BE2C (cell line): ENCODE measurements at regions not wholly inside any gene's neighbourhood (a gene's known extent, or its start where the extent isn't known, plus 50 kb on each side); places are given as distances from the start of the nearest gene placed in this dataset.
A peak's percentile ranks its signal among the peaks of the same experiment; 100 is the strongest.

Experiments
- DNase-seq: peaks from one replicate; pipeline ENCODE4 v3.0.0-alpha.2; 2020
- H3K27me3 ChIP-seq: fragments of 250-450 bp; sonication (Bioruptor Pico); 2 replicates; pipeline ENCODE4 v1.5.1; 2020; ENCODE audit warnings: mild to moderate bottlenecking
- H3K36me3 ChIP-seq: fragments of 250-450 bp; sonication (Bioruptor Pico); 2 replicates; pipeline ENCODE4 v1.5.1; 2020; ENCODE audit warnings: mild to moderate bottlenecking
- H3K4me1 ChIP-seq: fragments of 250-450 bp; sonication (Bioruptor Pico); 2 replicates; pipeline ENCODE4 v1.5.1; 2020
- H3K4me3 ChIP-seq: 2 replicates; pipeline ENCODE4 v1.5.1; 2011; ENCODE audit warnings: low read depth, low read length
- H3K9me3 ChIP-seq: fragments of 250-450 bp; sonication (Bioruptor Pico); 2 replicates; pipeline ENCODE4 v1.5.1; 2020
- TF ChIP-seq, protein P1 (sequence below): IDR thresholded peaks from 2 replicates; pipeline ENCODE4 v1.5.1; 2012; ENCODE audit warnings: mild to moderate bottlenecking, low read depth, low read length

DNA sequence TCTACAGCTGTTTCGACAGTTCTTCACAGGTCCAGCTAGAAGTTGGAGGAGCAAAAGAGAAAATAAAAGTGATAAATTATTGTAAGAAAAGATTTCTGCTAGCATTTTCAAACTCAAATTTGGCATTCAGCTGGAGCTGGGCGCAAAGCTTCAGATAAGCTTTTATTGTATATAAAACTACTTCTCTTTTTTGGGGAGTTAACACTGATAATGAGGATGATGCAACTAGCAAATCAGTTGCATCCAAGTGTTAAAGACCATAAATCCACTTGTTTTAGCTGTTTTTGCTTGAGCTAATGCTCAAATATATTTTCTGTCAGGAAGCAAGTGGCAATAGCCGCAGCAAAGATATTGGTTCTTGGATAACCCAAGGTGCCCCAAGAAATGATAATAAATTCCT, 127.1 kb upstream of the PKN2 start:
- DNase-seq, result no peak
- H3K9me3 ChIP-seq, result no peaks in the 10 kb centered on the region

DNA sequence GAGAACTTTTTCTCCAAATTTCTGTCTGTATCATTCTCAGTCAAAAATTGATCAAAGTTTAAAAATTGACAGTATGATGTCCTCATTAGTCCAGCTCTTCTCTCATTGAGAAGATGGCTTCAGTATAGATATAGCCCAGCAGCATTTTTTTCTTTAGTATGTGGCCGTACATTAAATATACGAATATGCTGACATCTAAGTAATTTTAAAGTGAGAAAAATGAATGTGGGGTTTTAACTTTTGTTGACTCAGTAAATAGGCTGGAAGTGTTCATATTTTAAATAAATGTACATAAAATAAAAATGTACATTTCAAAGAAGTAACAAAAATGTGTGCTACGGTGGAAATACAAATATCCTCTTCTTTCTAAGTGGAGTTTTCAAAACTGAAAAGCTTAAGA, 123.5 kb upstream of the PKN2 start:
- H3K4me1 ChIP-seq, result no peaks in the 10 kb centered on the region
- H3K36me3 ChIP-seq, result no peaks in the 10 kb centered on the region
- no peak overlapping the region for H3K4me3 ChIP-seq
- no peak for DNase-seq
- H3K9me3 ChIP-seq, result no peaks in the 10 kb centered on the region
- no peaks in the 10 kb centered on the region for H3K27me3 ChIP-seq
- TF ChIP-seq, protein P1, sequence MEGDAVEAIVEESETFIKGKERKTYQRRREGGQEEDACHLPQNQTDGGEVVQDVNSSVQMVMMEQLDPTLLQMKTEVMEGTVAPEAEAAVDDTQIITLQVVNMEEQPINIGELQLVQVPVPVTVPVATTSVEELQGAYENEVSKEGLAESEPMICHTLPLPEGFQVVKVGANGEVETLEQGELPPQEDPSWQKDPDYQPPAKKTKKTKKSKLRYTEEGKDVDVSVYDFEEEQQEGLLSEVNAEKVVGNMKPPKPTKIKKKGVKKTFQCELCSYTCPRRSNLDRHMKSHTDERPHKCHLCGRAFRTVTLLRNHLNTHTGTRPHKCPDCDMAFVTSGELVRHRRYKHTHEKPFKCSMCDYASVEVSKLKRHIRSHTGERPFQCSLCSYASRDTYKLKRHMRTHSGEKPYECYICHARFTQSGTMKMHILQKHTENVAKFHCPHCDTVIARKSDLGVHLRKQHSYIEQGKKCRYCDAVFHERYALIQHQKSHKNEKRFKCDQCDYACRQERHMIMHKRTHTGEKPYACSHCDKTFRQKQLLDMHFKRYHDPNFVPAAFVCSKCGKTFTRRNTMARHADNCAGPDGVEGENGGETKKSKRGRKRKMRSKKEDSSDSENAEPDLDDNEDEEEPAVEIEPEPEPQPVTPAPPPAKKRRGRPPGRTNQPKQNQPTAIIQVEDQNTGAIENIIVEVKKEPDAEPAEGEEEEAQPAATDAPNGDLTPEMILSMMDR, result no peak

More for the DNA sequence above, 127.1 kb upstream of the PKN2 start:
- H3K4me1 ChIP-seq, result no peaks in the 10 kb centered on the region
- H3K27me3 ChIP-seq, result no peaks in the 10 kb centered on the region
- H3K36me3 ChIP-seq, result no peaks in the 10 kb centered on the region
- H3K4me3 ChIP-seq, result no peak overlapping the region
- TF ChIP-seq, protein P1, result no peak

DNA sequence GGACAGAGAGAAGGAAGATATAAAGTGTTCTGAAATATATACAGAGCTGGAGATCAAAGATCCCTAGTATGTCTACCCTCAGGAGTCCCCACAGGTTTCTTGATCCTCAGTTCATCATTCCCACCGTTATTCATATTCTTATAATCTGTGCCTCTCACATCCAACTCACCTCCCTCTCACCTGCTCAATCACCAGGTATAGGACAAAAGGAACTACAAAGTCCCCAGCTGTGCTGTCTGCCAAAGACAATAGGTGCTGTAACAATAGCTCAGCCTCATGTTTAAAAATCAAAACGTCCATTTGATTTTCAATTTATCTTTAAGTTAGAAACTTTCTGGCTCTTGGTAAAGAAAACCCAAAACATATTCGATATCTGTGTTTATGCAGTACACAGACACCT, 121.1 kb upstream of the PKN2 start:
- TF ChIP-seq, protein P1, result no peak

DNA sequence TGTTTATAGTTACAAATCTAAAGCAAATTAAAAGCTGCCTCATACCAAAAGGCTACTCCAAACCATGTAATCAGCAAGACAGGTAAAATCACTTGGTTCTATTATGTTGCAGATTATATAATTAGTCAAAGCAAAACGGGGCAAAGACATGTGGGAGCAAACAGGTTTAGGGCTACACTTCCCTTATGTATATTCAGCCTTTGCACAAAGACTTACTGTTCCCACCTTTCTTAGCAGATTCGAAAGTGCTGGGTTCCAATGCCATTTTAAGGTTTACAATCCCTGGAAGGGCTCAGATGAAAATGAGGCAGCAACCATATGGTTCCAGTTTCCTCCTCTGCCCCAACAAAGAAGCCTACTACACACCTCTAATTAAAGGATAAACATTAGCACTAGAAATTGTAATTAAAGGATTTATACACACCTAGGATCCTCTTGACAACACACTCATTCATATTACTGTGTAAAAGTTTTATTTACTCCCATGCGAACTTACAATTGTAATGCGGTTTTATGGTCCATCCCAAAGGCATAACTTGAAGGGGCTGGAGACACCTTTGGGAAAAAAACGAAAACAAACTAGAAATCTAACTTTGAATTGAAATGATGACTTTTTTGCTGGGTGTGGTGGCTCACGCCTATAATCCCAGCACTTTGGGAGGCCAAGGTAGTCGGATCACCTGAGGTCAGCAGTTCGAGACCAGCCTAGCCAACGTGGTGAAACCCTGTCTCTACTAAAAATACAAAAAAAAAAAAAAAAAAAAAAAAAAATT, 117.3 kb upstream of the PKN2 start:
- Histone ChIP-seq H3K4me3 (no peak overlapping the region), H3K36me3 (no peaks in the 10 kb centered on the region), H3K9me3 (no peaks in the 10 kb centered on the region), H3K4me1 (no peaks in the 10 kb centered on the region), H3K27me3 (no peaks in the 10 kb centered on the region)
- DNase-seq, result no peak
- TF ChIP-seq, protein P1, result no peak

More for the DNA sequence above, 121.1 kb upstream of the PKN2 start:
- Histone ChIP-seq H3K4me3 (no peak overlapping the region), H3K36me3 (no peaks in the 10 kb centered on the region), H3K4me1 (no peaks in the 10 kb centered on the region), H3K27me3 (no peaks in the 10 kb centered on the region), H3K9me3 (no peaks in the 10 kb centered on the region)
- no peak for DNase-seq

DNA sequence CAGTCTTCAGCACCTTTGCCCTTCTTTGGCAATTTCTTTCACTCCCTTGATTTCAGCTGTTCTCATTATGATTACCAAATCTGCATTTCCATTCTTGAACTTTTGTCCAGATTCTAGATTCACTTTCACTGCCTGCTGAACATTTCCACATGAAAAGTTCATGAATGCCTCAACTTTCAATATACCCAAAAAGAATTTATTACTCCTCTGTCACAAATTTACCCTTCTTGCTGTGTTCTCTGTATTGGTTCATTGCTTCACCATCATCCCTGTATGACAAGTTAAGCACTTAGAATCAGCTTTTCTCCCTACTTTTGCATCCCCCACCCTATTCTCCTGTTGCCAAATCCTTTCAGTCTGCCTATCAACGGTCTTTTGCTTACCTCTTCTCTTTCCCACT, 112.6 kb upstream of the PKN2 start:
- TF ChIP-seq, protein P1, result no peak
- no peak overlapping the region for H3K4me3 ChIP-seq
- H3K9me3 ChIP-seq, result no peaks in the 10 kb centered on the region
- no peaks in the 10 kb centered on the region for H3K27me3 ChIP-seq
- no peak for DNase-seq
- H3K36me3 ChIP-seq, result no peaks in the 10 kb centered on the region
- no peaks in the 10 kb centered on the region for H3K4me1 ChIP-seq

DNA sequence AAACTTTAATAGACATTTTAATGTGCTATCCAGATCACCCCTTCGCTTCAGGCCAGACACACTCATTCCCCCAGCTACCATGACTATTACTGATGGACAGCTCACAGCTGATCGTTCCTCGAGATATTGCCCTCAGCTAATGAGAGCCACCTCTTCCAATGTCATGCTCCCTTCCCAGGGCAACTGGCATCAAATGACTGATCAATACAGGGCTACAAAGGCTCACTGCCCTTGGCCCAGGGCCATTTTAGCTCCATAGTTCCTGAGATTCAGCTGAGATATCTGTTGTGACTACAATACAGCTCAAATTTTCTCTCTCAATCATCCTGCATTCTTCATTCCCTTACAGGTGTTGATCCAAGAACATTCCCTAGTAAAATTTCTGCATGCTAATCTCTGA, 104.5 kb upstream of the PKN2 start:
- no peaks in the 10 kb centered on the region for H3K27me3 ChIP-seq
- no peaks in the 10 kb centered on the region for H3K36me3 ChIP-seq
- H3K9me3 ChIP-seq, result no peaks in the 10 kb centered on the region
- no peaks in the 10 kb centered on the region for H3K4me1 ChIP-seq
- peak; percentile 2 for DNase-seq
- TF ChIP-seq, protein P1, result no peak
- no peak overlapping the region for H3K4me3 ChIP-seq
